HG02588 (cell line): ENCODE measurements at regions not wholly inside any gene's neighbourhood (a gene's known extent, or its start where the extent isn't known, plus 50 kb on each side); places are given as distances from the start of the nearest gene placed in this dataset.
"Not testable (repeated sequence)": the region's sequence is repeated elsewhere in the genome, so short reads cannot be mapped to it uniquely, and the experiment has no call there.

Source experiments
- ATAC-seq: cut with Tn5 transposase; IDR thresholded peaks from one replicate; pipeline ENCODE4 v1.9.1; 2021; ENCODE audit warnings: mild to moderate bottlenecking, moderate library complexity; ENCODE audit not compliant: unreplicated experiment

DNA sequence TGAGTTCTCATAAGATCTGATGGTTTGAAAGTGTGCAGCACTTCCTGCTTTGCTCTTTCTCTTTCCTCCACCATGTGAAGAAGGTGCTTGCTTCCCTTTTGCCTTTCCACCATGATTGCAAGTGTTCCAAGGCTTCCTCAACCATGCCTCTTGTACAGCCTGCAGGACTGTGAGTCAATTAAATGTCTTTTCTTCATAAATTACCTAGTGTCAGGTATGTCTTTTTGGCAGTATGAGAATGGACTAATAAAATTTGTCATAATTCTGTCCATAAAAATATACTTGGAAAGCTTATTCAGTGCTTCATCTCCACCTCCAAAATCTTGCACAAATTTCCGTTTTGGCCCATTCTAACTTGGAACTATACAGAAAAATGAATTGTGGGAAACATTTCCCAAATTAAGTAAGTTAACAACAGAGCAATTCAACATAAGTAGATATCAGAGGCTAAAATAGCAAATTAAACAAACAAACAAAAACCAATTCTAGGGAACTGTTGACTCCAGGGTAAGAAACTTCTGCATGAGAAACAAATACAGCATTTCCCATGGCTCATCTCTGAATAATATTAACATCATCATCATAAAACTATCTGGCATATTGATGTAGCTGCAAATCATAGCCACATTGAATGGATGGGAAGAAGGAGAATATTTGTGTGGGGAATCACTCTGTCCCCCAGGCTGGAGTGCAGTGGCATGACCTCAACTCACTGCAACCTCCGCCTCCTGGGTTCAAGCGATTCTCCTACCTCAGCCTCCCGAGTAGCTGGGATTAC is 459.5 kb upstream of the FAR2 start:
- ATAC-seq, result no peak

DNA sequence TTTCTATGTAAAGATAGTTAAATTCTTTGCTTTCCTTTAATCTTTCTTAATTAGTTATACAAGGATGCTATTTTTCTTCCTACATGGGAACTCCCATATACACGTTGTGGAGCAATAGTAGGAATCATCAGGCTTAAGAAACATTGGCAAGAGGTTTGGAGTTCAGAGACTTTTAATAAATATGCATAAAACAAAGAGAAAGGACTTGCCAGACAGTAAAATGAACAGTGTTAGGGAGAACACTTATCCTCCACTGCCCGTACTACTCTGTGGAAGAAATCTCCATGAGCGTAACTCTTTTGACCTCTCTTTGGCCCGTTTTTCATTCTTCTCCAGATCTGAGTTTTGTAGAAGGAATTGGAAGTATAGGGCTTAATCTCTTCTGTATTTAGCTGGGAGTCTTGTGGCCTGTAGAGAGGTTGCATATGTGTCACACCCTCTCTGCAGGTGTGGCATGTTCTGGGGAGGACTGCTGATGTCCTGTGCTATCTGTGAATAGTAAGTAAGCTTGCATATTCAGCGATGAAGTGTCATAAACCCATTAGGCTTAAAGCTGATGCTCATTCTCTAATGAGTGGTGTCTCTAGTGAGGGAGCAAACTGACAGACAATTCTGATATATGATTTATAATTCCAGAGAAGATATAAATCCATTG is 455.4 kb upstream of the FAR2 start:
- no peak for ATAC-seq

DNA sequence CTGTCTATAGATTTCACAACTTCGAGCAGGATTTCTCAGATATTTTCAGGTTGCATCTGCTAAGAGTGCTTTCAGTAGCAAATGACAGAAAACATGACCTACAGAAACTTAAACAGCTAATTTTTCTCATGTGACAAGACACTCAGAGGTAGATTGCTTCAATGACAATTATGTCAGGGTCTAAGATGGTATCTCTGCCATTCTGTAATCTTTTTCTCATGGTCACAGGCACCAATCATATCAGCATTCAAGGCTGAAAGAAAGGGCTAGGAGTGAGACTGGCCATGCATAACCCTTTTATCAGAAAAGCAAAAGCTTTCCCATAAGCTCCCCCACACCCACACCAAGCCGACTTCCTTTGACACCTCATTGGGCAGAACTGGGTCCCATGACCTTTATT is 450.5 kb upstream of the FAR2 start:
- ATAC-seq, result no peak

DNA sequence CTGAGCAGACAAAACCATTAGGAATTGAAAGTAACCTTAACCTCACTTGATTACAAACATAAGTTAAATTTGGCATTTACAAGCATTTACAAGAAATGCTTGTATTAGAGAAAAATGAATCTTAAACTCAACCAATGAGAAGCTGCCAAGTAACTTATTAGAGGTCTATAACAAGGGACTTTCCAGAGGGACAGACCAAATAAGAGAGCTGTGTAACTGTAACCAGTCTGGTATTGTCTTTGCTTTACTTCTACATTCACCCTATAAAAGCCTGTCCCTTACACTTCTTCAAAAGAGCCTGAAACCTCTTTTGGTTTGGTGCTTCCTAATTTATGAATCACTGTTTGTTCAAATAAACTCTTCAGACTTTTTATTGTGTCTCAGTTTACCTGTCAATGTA is 450.0 kb upstream of the FAR2 start:
- no peak for ATAC-seq

DNA sequence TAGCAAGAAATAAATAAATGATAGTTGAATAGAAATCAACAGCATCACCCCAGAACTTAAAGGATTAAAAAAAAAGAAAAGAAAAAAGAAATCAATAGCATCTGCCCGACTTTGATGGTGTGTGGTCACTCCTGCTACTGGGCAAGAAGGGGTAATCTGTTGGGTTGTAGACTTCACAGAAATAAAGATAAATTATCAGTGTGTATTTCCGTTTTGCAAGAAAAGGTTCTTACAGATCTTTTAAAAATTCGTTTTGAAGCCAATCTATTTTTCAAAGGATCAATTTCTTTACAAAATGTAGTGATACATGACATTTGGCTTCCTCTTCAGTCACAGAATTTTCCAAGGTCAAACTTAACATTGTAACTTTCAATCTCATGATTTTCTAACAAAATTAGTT is 448.9 kb upstream of the FAR2 start:
- no peak for ATAC-seq

DNA sequence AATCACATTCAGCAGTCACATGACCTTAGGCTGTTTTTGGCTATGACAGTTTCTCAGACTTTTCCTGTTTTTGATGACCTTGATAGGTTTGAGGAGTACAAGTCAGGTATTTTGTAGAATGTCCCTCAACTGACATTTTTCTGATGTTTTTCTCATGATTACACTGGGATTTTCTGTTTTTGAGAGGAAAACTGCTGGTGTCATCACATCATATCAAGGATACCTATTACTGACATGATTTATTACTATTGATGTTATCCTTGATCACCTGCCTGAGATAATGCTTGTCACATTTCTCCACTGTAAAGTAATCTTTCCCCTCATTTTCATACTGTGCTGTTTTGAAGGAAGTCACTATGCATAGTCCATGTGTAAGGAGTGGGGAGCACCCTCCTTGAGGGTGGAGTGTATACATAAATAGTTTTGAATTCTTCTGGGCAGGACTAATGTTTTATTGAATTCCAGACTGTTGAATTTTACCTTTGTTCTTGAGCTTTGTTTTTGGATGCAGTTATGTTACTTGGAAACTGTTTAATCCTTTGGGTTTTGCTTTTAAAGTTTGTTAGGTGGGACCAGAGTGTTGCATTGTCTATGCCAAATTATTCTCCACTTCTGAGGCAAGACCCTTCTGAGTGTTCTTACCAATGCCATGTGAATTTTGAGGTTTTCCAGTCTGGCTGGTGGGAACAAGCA is 444.5 kb upstream of the FAR2 start:
- no peak for ATAC-seq

DNA sequence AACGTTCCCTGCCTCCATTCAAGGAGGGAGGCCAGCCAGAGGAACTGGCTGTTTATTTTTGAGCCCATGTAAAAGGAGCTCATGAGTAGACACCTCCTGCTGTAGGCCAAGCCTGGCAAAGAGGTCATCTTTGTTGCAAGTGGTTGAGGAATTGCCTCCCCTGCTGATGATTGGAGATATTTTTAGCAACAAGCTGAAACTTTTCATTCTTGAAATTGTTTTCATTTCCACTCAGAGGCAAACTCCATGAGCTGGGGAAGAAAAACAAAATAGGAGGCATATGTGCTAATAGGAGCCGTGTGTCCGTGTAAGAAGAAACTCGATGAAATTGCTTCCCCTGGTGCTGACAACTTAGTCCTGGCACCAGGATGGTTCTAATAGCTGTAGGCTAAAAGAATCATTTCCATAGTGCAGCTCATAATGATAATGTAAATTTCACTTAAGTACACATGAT is 440.1 kb upstream of the FAR2 start:
- ATAC-seq, result no peak

DNA sequence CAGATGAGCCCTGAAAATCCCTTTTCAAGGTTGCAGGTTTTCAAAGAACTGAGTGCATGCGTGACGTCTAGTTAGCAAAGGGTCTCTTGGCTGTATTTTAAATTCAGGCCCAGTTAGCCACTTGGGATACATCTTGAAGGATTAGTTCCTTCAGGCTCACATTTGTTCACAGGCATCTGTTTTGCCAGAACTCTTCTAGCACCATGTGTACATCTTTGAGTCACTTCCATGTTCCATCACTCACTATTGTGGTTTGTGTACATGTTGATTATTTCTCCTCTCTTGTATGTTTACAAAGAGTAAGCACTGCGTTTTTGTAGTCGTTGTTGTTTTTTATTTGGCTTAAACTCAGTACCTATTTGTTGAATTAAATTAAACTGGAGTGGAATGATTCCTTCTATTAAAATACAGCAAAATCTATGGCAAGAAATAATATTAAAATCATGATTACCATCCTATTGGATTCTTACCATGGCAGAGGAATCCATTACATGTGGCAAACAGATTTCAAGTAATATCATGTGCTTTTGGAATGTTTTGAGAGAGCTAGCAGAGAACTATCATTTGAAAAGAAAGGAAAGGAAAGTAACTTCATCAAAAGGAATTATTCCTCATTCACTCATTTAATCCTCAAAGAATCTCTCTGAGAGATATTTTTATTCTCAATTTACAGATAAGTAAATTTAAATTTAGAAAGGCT is 438.9 kb upstream of the FAR2 start:
- no peak for ATAC-seq

DNA sequence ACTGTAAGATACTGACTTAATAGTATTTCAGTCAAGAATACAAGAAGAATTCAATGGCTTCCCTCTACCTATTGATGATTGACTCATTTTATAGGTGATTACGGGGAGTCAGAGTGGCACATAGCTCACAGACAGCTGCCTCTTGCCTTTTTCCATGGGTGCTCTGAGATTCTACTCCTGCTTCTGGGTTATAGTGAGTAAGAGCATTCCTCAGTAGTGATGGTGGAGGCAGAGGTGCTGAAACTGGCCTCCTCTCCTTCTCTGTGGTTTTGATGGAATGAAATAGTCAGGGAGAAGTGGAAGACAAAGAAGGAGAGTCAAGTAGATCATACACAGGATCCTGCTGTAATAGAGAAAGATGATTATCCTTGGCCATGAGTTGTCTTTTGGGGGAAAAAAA is 438.2 kb upstream of the FAR2 start:
- no peak for ATAC-seq

DNA sequence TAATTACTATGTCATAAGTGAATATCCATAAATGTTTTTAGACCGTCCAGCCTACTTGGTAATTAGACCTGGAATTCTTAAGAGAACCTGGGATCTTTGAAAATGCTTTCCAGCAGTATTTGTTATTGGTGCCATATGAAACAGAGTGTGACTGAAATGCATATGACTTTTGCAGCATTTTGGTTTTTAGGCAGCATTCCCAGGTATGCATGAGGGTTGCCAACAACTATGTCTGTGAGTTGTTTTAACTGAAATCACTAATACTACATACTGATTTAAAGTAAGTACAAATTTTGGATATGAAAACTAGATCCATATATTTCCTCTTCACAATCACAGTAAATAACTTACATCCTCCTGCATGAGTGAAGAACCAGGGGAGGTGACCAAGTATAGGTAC is 437.7 kb upstream of the FAR2 start:
- no peak for ATAC-seq

DNA sequence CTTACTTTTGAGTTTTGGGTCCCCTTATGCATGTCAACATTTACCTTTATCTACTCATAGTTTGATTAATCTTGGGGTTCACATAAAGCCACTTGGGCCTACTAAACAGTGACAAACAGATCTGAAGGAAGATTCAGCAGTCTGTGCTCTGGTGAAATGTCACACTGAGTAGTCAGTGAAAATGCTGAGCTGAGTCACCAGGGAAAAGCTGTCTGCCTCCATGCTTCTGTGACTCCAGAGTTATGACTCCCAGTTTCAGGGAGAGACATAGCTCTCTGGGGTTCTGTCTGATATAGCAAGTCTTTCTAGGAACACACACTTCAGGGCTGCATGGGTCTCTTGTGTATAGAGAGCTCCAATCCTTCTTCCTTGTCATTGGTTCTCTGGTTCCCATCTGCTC is 406.3 kb upstream of the FAR2 start:
- no peak for ATAC-seq

DNA sequence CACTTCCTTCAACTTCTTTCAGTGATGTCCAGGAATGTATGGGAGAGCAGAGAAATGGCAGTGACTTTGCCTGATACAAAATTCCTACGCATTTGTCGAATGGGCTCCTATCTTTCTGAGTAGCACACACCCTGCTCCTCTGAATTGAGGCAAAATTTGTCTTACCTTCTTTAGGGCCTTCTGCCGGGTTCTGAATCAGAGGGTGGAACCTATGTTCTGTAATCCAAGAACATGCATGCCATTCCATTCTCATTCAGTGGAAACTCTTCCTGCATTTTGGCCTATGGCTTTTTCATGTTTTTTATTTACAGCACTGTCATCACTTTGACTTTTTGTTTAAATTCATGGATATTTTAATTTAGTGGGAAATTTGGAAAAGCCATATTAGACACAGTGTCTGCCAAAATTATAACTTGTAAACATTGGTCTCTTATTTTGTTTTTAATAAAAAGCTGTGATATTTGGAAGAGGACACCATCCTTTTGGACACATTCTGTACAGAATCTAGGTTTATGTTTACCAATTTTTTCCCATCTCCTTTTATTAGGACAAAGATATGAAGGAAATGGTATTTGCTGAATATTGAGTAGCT is 402.2 kb upstream of the FAR2 start:
- ATAC-seq, result no peak

DNA sequence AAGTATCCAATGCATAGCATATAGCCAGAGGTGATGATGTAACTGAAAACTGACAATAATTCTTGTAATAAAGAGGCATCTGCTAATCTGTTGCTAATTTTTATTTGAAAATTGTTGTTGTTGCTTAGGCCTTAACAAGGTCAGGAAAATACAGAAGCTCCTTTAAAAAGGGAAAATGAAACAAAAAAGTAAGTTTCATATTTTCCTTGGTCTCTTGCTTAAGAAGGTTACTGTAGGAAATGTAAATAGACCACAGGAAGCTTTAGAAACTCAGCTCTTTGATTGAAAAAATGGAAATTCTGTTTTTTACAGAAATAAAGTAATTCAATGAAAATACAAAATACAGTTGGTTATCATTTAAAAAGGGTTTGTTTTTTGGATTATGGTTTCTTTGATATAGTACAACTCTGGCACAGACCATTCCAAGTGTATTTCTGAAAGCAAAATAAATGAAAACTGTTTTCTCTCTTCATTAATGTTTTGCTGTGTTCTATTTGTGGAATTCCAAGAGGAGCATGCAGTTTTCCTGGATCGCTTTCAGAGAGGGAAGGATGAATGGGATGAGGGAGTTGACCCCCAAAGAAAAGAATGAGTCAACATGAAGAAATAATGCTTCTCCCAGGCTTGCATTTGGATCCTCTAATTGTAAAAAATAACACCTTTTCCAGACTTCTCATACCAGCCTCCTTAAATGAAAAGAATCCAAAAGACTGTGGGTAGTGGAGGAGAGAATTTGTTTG is 398.0 kb upstream of the FAR2 start:
- ATAC-seq, result no peak

DNA sequence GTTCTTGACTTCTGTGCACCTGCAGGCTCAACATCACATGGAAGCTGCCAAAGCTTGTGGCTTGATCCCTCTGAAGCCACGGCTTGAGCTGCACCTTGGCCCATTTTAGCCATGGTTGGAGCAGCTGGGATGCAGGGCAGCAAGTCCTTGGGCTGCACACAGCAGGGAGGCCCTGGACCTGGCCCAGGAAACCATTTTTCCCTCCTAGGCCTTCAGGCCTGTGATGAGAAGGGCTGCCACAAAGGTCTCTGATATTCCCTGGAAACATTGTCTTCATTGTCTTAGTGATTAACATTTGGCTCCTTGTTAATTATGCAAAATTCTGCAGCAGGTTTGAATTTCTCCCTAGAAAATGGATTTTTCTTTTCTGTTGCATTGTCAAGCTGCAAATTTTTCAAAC is 394.1 kb upstream of the FAR2 start:
- no peak for ATAC-seq

DNA sequence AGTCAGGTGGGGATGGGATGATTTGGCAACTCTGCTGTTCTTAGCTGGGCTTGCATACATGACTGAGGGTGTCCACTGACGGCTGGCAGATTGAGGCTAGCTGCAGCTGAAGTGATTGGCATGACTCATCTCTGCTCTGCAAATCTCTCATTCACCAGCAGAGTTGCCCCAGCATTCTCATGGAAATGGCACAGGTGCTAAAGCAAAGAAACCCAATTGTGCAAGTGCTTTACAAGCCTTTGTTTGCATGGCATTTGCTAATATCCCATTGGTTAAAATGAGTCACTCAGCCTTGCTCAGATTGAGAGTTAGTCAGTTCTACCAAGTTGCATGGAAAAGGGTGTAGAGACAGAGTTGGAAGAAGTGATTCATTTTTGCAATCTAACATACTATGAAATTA is 389.7 kb upstream of the FAR2 start:
- ATAC-seq, result no peak

DNA sequence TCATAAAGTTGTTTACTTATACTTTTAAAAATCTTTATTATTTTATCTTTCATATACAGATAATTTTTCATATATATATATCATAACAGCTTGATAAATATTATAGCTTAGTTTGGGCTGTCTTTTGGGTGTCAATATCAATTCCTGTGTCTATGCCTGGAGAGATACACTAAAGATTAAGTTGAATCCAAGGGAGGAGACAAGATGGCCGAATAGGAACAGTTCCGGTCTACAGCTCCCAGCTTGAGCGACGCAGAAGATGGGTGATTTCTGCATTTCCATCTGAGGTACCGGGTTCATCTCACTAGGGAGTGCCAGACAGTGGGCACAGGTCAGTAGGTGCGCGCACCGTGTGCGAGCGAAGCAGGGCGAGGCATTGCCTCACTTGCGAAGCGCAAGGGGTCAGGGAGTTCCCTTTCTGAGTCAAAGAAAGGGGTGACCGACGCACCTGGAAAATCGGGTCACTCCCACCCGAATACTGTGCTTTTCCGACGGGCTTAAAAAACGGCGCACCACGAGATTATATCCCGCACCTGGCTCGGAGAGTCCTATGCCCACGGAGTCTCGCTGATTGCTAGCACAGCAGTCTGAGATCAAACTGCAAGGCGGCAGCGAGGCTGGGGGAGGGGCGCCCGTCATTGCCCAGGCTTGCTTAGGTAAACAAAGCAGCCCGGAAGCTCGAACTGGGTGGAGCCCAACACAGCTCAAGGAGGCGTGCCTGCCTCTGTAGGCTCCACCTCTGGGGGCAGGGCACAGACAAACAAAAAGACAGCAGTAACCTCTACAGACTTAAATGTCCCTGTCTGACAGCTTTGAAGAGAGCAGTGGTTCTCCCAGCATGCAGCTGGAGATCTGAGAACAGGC is 388.8 kb upstream of the FAR2 start:
- not testable (repeated sequence) for ATAC-seq

DNA sequence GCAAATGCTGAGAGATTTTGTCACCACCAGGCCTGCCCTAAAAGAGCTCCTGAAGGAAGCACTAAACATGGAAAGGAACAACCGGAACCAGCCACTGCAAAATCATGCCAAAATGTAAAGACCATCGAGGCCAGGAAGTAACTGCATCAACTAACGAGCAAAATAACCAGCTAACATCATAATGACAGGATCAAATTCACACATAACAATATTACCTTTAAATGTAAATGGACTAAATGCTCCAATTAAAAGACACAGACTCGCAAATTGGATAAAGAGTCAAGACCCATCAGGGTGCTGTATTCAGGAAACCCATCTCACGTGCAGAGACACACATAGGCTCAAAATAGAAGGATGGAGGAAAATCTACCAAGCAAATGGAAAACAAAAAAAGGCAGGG is 387.2 kb upstream of the FAR2 start:
- ATAC-seq, result not testable (repeated sequence)

DNA sequence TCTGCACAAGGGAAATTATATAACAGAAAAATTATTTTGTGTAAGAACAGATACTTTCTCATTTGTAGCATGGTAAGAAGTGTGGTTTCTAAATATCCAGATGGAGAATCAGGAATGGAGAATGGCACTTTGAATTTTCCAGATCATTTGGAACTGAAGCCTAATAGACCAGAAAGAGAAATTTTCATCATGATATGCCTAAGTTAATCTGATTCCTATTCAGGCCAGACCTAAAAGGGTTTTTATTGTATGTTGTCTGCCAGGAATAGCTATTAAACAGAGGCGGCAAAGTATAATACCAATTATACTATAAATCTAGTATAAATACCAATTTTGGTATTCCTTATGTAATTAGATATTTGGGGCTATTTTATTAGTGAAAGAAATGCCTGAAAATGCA is 382.7 kb upstream of the FAR2 start:
- ATAC-seq, result no peak

DNA sequence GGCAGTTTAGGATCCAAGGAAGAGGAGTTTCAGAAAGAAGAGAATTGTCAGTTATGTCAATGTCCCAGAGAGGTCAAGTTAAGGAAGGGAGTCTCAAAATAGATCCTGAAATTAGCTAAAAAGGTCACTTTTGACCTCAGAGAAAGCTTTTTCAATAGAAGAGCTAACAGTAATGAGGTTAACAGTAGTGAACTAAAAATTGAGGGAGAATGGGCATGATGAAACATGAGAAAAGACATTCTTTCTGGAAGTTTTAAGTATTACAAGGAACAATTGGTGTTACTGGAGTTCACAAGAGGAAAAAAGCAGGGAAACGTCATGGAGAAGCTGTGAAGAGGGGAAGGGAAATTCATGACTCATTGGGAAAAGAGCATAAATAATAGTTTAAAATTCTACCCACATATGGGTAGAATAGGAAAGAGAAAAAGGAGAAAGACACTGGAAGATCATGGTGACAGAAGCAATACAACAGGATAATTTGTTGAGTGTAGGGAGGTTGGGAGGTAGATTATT is 381.2 kb upstream of the FAR2 start:
- ATAC-seq, result no peak
